Fibroblast of the conjunctiva (primary cell): ENCODE measurements at regions not wholly inside any gene's neighbourhood (a gene's known extent, or its start where the extent isn't known, plus 50 kb on each side); places are given as distances from the start of the nearest gene placed in this dataset.
"Not testable (repeated sequence)": the region's sequence is repeated elsewhere in the genome, so short reads cannot be mapped to it uniquely, and the experiment has no call there.

Experiments used
- DNase-seq: peaks from one replicate; pipeline ENCODE4 v3.0.0-alpha.2; 2010; ENCODE audit warnings: low read depth

DNA sequence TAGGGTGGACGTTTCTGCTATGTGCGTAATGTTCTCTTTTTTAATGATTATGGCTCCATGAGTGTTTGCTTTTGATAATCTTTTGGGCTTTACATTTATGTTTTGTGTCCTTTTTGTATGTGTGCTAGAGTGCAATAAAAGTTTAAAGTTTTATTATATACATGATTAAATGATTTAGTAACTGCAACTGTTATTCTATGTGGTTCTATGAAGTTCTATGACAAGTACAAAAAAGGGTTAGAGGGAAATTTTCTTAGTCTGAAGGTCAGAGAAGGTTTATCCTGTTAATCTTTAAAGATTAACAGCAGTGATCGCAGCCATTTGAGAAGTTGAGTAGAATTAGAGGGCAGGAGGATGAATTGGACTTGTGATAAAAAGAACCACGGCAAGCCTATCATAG, 386.4 kb upstream of the CHRM3 start:
- no peak for DNase-seq

DNA sequence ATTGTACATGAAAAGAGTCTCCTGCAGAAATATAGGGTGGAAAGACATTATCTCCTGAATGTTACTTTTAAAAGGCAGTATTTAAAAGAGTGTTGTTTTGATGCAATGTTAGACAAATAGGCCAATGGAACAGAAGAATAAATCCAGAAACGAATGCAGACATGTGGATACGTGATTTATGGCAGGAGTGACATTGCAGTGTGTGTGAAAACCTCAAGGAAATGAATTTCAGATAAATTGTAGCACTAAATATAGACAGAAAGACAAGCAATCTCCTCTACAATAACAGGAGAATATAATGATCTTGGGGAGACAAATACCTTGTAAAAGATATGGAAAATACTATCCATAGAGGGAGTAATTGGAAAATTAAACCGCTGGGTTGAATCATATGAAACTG, 387.8 kb upstream of the CHRM3 start:
- no peak for DNase-seq

DNA sequence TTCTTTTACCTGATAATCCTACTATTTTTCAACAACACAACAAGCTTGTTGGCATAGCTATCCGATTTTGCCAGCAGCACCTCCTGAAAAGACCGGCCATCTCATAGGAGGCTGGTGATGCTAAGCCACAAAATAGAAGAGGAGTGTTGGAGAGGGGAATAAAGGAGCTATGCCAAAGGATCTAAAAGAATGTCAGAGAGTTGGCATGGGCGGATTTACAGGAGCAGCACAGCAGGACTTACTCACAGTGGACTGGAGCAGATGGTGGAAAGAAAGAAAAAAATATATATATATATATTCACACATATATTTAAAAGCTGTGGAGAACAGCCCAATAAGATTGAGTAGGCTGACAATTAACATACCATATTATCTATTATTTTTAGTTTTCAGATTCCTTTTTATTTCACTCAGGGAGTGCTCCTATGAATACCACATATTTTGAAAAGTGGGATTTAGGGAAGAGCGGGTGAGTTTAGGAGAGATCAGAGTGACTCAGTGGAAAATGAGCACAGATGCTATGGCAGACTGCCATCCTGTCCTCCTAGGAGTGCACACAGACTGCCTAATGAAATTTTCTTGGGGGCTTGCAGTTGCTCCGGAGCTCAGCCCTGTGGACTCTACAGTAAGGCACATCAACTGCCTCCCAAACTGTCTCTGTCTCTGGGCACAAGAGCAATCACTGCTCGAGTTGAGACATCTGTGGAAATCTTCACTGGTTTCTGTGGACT, 394.4 kb upstream of the CHRM3 start:
- DNase-seq, result no peak

DNA sequence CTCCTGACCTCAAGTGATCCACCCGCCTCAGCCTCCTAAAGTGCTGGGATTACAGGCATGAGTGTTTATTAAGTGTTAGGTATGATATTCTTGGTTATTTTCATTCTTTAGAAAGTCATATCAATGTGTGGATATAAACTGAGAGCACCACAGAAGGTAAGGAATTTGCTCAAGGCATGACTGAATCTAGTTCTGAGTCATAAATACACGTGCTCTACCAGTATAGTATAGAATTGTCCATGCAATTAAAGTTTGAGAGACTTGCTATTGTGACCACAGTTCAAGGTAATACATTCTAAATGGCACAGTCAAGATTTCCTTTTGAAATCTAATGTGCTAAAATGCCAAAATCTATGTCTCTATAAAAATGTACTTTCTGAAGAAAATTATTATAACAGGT, 401.1 kb upstream of the CHRM3 start:
- DNase-seq, result no peak

DNA sequence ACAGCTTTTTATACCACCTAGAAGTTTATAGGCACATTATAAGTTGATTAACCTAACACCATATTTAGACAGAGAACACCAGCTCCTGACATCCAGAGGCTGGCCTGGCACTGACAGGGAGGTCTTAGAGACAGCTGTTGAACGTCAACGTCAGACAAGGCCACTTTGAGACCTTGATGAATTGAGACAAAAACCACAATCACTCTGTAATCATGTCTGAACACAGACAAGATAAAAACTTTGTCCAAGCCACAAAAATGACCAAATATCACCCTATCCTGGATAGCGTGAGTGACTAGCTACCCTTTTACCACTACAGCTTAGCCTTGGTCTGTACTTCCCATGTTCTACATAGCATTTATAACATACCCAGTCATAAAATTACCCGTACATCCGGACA, 403.6 kb upstream of the CHRM3 start:
- no peak for DNase-seq

DNA sequence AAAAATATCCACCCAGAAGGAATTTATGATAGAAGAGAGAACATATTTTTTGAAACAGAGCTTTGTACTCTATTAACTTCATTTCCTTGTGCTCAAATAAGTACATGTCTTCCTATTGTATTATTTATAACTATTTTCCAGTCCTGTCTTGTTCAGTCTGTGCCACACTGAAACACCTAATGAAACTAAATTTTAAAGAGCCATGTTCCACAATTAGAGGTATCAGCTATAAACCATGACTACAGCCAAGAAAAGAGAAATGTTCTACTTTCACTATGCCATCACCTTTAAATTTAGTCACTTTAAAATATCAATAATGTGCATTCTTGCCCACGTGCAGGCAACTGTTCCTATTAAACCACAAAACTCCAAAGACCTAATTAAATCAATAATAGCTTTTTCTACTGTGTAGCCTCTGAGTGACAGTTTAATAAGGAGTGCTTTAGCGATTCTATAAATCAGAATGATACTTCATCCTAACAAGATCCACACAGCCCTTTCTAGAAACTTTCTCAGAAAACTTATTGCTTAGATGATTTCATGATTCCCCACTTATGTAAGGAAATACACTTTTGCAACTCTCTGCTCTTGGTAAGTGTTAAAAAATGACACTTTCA, 404.9 kb upstream of the CHRM3 start:
- no peak for DNase-seq

DNA sequence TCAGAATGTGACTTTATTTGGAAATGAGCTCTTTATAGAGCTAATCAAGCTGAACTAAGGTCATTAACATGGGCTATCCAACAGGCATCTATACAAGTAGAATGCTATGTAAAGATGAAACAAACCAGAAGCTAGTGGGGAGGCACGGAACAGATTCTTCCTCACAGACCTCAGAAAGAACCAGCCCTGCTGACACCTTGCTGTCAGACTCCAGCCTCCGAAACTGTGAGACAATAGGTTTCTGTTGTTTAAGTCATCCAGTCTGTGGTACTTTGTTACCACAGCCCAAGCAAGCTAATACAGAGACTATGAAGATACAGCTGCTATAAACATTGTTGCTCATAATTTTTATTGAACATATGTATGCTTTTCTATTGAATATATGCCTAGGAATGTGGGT, 406.3 kb upstream of the CHRM3 start:
- DNase-seq, result no peak

DNA sequence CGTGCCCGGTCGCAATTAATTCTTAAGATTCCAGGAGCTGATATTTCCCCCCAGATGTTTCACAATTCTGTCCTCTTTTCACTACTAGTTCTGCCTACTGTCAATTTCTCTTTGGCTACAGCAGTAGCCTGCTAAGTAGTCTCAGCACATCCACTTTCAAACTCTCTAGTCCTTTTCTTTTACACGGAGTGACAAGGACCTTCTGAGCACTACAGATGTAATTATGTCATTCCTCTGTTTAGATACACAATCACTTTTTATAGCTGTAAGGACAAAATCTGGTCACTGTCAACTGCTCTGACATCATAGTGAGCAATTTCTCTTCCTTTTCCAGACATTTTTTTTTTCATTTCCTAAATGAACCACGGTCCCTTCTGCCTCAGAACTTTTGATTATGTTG, 421.7 kb upstream of the CHRM3 start:
- DNase-seq, result no peak

DNA sequence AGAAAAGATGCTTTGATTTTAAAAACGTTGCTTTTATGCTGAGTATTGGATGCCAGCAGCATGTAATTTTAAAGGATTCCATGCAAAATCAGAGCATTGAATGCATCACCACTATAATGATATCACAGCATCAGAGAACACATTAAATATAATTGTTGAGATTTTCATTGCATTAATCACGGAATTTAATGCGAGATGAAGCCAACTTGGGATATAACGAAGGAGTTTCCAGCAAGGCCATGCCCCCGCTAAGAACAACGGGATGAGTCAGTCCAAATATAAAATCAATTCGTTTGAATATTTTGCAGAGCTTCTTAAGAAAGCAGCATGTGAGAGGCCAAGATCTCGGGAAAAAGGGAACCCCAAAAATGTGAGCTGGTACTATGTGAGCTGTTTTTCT, 423.4 kb upstream of the CHRM3 start:
- no peak for DNase-seq

DNA sequence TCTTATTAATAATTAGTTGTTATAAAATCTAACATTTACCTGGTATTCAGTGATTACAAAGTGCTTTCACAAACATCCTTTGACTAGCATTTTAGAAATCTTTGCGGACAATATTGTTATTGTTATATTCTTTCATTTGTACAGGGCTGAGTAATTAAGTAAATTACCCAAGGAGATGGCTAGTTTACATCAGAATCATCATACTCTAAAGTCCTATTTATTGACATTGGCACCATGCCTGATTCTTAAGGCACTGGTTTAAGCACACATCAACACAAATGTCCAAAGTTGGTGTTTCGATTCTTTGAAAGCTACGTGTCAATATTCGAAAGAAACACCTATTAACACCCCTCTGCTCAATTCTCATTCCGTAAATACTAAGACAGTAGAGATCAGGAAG, 424.6 kb upstream of the CHRM3 start:
- DNase-seq, result no peak

DNA sequence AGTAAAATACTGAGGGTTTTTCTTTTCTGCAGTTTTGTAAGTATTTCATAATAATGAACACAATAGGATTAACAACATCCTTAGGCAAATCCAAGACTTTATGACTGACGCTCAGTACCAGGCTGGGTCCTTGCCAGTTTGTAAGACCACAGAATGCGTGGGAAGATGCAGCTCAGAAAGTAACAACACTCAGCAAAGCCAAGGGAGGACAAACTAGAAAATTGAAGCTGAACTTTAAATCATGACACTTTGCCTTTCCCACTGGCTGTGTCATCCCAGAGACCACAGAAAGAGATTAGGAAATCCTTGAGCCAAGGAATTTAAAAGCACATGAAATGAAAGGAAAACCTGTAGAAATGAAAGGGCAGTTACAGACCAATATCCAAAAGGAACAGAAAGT, 426.3 kb upstream of the CHRM3 start:
- no peak for DNase-seq

DNA sequence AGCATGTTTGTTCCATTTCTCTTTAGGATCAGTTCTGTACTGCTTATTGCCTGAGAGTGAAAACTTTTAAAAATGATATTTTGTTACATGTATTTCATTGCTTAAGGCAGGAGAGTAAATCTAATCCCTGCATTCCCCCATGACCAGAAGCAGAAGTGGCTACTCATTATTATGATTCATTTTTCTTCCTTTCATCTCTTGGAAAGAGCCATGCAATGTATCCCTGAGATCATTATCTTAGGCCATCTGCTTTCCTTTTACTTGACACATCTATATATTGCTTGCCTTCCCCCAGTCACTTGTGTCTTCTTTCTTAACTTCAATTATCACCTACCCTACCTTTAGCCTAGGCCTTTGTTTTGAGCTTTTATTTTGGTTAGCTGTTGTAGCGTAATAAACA, 430.4 kb upstream of the CHRM3 start:
- no peak for DNase-seq

DNA sequence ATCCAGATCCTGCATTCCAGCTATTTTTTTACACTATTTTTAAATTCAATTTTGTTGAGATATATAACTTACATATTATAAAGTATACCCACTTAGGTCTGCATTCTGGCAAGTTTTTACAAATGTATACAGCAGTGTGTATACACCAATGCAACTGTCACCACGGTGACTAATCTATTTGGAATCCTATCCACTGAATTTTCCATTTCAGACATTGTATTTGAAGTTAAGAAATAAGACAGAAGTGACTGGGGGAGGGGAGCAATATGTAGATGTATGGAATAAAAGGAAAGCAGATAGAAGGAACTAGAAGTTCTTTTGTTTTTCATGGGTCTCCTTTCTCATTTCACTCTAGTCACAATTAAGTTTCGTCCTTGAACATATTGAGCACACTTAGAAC, 431.5 kb upstream of the CHRM3 start:
- DNase-seq, result no peak

DNA sequence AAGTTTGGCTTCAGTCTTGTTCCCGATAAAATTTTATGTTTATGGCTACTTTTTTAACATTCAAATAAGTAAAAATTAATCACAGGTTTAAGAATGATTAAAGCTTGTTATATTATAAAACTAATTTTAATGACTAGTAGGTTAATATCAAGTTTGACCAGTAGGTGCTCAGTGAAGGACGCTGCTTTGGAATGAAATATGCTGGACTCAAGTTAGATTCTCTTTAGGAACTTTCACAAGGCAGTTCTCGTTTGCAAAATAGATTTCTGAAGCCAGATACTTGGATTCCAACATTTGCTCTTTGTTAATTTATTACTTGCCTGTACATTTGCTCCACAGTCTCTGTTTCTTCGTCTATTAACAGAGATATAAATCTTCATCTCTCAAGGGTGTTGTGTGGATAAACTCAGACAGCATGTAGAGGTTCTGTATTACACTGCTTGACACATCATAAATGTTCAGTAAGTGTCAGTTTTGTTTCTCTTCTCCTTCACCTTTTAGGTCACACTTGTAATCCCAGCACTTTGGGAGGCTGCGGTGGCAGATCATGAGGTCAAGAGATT, 432.8 kb upstream of the CHRM3 start:
- DNase-seq, result no peak

DNA sequence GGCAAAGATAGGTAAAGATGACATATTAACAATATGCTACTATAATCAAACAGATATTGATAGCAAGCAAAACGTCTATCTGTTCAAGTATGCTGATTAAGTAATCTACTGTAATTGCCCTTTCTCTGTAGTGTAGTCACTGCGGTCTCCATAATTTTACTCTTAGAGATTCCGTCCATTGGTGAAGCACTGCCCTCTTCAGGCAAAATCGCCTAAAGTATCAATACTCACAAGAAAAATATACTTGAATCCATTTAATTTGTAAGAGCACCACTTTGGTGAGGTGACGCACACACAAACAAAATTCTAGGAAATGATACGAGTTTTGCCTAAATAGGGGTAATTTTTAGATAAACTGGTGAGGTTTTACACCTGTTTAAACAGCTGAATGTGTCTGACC, 434.6 kb upstream of the CHRM3 start:
- DNase-seq, result peak; percentile 9

DNA sequence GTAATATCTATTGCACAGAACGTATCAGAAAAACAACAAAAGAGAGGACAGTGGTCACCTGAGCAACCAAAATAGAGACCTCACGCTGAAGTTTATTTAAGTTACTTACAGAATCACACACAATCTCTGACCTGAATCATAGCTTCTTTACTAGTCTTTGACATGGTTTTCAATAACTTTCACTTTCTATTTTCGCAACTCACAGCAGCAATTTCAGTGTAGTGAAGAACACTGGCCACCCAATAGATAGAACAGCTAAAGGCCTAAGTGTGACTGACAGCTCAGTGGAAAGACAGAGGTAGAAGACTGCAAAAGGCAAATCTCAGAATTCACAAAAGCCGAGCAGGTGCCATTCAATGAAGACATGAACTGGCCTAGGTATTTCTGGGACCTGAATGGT, 435.6 kb upstream of the CHRM3 start:
- DNase-seq, result no peak

DNA sequence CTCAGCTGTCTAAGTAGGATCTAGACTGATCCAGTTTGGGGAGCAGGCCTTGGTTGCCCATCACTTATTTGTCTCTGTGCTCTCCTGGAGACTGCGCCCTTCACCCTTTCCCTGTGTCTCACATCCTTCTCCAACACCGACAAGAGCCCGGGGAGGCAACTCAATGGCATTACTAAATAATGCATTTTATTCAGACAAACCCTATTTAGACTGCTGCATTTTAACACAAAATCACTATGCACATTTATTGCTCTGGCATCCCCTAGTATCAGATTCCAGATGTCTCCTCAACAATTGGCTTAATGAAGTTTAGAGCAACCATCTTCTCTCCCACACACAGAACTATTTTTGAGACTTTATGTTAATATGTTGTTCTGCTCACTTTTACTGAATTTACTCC, 436.4 kb upstream of the CHRM3 start:
- DNase-seq, result no peak

DNA sequence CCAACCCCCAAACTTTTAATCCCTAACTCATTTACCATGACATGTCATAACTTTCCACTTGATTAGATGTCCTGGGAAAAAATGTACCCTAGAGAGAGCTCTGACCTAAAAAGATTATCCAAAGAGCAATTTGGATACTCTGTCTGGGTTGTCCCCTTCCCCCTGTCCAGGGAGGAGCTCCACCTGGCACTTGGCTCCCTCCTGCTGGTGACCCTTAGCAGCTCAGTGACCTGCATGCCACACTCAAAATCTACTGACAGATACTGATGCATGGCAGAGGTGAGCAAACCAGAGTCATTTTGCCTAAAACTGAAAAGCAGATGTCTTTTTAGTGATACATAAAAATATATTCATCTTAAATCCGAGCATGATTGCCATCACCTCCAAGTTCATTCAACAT, 442.3 kb upstream of the CHRM3 start:
- DNase-seq, result no peak

DNA sequence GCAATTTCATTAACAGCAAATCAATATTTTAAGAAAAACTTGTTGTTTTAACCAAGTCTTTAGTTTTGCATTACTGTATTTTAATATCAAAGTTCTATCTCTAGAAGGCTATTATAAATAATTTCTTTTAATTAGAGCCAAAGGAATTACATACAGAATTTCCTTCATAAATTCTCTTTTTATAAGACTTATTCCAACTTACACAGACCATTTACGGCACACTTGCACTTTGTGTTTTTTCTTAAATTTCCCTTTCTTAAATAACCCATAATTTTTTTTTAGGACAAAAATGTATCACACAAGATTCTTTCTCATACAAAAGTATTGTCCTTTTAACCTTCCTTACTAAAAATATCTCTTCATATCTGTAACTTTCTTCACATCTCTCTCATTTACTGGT, 458.5 kb upstream of the CHRM3 start:
- DNase-seq, result no peak

DNA sequence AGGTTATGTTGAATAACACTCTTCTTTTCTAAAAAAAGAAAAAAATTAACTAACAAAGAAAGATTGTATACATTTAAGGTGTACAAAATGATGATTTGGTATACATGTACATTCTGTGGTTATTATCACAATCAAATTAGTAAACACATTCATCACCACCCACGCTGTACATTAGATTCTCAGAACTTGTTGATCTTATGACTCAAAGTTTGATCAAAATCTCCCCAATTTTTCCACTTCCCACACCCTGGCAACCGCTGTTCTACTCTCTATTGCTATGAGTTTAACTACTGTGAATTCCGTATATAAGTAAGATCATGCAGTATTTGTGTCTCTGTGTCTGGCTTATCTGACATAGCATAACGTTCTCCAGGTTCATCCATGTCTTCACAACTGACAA, 469.5 kb upstream of the CHRM3 start:
- no peak for DNase-seq

DNA sequence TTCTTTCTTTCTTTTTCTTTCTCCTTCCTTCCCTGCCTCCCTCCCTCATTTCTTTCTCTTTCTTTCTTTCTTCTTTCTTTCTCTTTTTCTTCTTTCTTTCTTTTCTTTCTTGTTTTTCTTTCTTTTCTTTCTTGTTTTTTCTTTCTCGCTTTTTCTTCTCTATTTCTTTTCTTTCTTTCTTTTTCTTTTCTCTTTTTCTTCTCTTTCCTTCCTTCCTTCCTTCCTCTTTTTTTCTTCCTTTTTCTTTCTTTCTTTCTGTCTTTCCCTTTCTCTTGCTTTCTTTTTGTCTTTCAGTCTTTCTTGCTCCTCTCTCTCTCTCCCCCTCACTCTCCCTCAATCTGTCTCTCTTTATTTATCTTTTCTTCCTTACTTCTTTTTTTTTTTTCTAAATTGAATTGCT, 472.0 kb upstream of the CHRM3 start:
- no peak for DNase-seq

DNA sequence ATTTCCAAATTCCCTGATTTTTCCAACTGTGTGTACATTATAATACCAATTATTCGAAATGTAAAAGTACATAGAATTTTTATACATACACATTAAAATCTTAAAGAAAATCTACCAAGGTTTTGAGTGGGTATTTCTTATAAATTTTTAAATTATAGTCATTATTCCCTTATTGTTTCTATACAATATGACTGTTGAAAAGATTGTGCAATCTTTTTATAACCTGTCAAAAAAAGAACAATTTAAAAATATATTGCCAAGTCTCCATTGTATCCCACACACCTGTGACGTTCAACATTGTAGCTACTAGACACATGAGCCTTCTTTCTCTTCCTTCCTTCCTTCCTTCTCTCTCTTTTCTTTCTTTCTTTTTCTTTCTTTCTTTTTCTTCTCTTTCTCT, 473.2 kb upstream of the CHRM3 start:
- no peak for DNase-seq

DNA sequence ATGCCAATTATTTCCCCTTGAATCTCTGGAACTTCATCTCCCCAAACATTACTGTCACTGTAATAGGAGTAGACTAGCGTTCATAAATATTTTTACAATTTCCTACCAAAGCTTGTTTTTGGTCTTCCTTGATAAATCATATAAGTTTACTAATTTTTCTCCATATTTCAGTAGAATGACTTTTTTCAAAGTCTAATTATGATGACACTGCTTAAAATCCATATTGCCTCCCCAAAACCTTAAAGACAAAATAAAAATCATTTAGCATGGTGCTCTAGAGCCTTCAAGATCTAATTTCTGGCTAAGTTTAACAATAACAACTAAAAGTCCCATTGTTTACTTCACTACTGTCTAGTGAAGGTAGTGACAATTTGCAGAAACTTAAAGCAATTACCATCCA, 474.2 kb upstream of the CHRM3 start:
- no peak for DNase-seq

DNA sequence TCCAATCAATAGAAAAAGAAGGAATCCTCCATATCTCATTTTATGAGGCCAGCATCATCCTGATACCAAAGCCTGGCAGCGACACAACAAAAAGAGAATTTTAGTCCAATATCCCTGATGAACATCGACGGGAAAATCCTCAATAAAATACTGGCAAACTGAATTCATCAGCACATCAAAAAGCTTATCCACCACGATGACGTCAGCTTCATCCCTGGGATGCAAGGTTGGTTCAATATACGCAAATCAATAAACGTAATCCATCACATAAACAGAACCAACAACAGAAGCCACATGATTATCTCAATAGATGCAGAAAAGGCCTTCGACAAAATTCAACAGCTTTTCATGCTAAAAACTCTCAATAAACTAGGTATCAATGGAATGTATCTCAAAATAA, 483.6 kb upstream of the CHRM3 start:
- DNase-seq, result not testable (repeated sequence)
